Choroid plexus epithelial cell (primary cell): ENCODE measurements at regions not wholly inside any gene's neighbourhood (a gene's known extent, or its start where the extent isn't known, plus 50 kb on each side); places are given as distances from the start of the nearest gene placed in this dataset.

Source experiments
- DNase-seq: peaks from one replicate; pipeline ENCODE4 v3.0.0-alpha.2; 2010; ENCODE audit warnings: low read depth
- H3K4me3 ChIP-seq: 2 replicates; pipeline ENCODE4 v1.5.1; 2011; ENCODE audit warnings: low read depth, mild to moderate bottlenecking, control low read depth, low read length, moderate library complexity
- CTCF ChIP-seq: conservative IDR thresholded peaks from 2 replicates; pipeline ENCODE4 v1.5.1; 2011; ENCODE audit warnings: low read depth, mild to moderate bottlenecking, control low read depth, inconsistent platforms, low read length, moderate library complexity

DNA sequence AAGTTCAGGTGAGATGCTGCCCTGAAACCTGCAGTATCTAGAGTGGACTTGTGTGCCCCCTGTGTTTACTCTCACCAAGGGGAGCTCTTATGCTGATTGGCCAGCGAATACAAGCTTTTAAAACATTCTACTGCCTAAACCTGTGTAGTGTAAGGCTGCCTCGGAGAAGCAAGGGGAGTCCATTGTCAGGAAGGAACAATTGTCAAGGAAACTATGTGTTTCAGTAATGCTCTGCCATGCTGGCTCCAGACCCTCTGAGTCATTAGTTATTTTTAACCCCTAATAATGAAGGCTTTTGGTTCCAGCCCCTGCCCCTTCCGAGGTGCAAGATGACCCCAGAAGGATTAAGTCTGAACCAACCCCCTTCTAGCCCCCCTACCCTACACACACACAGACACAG lies 66.1 kb upstream of the CHMP2B start:
- DNase-seq, result no peak
- TF ChIP-seq CTCF, result no peak
- H3K4me3 ChIP-seq, result no peak overlapping the region

DNA sequence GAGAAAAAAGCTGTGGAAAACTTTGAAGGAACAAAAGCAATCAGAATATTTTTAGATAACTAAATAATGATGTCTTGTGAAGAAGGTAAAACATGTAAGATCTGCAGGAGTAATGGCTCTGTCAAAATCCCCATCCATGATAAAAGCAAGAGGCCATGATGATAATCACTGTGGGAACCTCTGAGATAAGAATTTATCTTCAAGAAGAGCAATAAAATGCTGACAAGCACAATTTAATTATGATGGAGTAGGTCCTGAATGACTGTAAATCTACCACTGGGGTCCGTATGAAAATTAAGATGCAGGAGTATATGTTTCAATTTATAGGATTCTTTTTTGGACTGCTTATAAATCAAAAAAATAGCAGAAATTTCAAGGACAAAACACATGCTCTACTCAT lies 68.3 kb upstream of the CHMP2B start:
- H3K4me3 ChIP-seq, result no peak overlapping the region
- TF ChIP-seq CTCF, result no peak

GRCh38 chr3:87148020-87148419 lies 79.1 kb upstream of the CHMP2B start:
- TF ChIP-seq CTCF, result no peak
- DNase-seq, result no peak
- H3K4me3 ChIP-seq, result no peak overlapping the region

More for the DNA sequence above, 68.3 kb upstream of the CHMP2B start:
- DNase-seq, result no peak

DNA sequence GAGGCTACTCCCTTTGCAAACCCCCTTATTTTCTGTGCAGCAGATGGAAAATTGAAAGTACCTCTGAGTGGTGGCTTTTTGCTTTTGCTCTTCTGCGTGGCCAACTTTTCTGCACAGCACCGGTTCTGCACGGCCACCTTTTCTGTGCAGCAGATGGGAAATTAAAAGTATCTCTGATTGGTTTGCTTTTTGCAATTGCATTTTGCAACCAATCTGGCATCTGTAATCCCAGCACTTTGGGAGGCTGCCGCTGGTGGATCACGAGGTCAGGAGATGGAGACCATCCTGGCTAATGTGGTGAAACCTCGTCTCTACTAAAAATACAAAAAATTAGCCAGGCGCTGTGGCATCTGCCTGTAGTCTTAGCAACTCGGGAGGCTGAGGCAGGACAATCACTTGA lies 79.5 kb upstream of the CHMP2B start:
- no peak for DNase-seq
- H3K4me3 ChIP-seq, result no peak overlapping the region
- no peak for TF ChIP-seq CTCF

- DNase-seq, result peak; percentile 50
- no peak overlapping the region for H3K4me3 ChIP-seq
- TF ChIP-seq CTCF, result peak; percentile 55
Observed at GRCh38 chr3:87145553-87145952, 81.6 kb upstream of the CHMP2B start.

DNA sequence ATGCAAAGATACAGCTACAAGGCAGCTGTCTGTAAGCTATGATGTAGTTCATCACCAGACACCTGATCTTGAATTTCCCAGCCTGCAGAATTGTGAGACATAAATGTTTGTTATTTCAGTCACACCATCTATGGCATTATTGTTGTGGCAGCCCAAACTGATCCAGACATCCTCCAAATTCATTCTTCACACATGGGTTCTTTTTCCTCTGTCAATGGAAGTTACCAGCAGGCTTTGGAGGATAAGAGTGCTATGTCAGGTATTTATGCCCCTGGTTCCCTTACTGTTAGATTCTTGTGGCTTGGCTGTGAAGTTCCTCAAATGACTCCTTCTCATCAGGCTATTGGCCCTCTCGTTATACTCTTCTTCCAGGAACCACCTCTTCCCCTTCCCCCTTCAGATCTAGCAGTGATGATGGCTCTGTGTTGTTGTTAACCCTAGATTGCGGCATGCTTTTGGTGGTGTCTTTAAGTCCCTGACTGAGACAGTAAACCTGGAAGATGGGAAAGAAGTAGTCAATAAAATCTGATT lies 91.0 kb upstream of the CHMP2B start:
- TF ChIP-seq CTCF, result no peak
- no peak overlapping the region for H3K4me3 ChIP-seq
- DNase-seq, result peak; percentile 2

GRCh38 chr3:87135412-87135811 lies 91.7 kb upstream of the CHMP2B start:
- H3K4me3 ChIP-seq, result no peak overlapping the region
- no peak for TF ChIP-seq CTCF
- DNase-seq, result no peak
